Ishikawa (cell line): ENCODE measurements at regions not wholly inside any gene's neighbourhood (a gene's known extent, or its start where the extent isn't known, plus 50 kb on each side); places are given as distances from the start of the nearest gene placed in this dataset.

Experiments used
- FOXM1 ChIP-seq: IDR thresholded peaks from 2 replicates; pipeline ENCODE4 v1.6.1; 2012; ENCODE audit warnings: low read depth, borderline replicate concordance
- RAD21 ChIP-seq: IDR thresholded peaks from 2 replicates; pipeline ENCODE4 v1.6.1; 2012; ENCODE audit warnings: low read depth
- TEAD4 ChIP-seq: IDR thresholded peaks from 2 replicates; pipeline ENCODE4 v1.6.1; 2012
- ZBTB7A ChIP-seq: IDR thresholded peaks from 2 replicates; pipeline ENCODE4 v1.6.1; 2012; ENCODE audit warnings: low read depth
- TF ChIP-seq, protein P1 (sequence below): IDR thresholded peaks from 2 replicates; pipeline ENCODE4 v1.6.1; 2012; ENCODE audit warnings: low read depth, mild to moderate bottlenecking
- TF ChIP-seq, protein P2 (sequence below): IDR thresholded peaks from 2 replicates; pipeline ENCODE4 v1.6.1; 2012
- TF ChIP-seq, protein P3 (sequence below): IDR thresholded peaks from 2 replicates; pipeline ENCODE4 v1.6.1; 2012

DNA sequence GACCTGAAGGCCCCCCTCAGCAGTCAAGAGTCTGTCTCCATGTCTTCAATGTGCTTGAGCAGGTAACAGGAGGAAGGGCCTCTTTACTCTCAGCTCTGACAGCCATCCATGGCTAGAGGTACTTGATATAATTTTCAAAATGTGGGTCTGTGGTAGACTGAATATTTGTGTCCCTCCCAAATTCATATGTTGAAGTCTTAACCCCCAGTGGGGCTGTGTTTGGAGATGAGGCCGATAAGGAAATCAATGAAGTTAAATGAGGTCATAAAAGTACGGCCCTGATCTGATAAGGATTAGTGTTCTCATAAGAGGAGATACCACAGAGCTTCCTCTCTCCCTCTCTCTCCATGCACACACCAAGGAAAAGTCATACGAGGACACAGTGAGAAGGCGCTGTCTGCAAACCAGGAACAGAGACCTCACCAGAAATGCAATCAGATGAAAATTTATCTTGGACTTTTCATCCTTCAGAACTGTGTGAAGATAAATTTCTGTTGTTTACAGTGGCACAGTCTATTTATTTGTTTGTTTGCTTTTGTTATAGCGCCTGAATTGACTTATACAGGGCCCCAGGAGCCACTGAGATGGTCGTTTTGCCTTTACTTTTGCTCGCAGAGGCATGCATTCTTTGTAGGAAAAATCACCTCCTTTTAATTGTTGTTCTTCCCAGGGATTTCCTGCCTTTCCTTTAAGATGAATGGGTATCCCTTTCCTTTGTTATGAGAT lies 274.8 kb upstream of the TRIB2 start:
- TF ChIP-seq TEAD4: no peak
- TF ChIP-seq, protein P1, sequence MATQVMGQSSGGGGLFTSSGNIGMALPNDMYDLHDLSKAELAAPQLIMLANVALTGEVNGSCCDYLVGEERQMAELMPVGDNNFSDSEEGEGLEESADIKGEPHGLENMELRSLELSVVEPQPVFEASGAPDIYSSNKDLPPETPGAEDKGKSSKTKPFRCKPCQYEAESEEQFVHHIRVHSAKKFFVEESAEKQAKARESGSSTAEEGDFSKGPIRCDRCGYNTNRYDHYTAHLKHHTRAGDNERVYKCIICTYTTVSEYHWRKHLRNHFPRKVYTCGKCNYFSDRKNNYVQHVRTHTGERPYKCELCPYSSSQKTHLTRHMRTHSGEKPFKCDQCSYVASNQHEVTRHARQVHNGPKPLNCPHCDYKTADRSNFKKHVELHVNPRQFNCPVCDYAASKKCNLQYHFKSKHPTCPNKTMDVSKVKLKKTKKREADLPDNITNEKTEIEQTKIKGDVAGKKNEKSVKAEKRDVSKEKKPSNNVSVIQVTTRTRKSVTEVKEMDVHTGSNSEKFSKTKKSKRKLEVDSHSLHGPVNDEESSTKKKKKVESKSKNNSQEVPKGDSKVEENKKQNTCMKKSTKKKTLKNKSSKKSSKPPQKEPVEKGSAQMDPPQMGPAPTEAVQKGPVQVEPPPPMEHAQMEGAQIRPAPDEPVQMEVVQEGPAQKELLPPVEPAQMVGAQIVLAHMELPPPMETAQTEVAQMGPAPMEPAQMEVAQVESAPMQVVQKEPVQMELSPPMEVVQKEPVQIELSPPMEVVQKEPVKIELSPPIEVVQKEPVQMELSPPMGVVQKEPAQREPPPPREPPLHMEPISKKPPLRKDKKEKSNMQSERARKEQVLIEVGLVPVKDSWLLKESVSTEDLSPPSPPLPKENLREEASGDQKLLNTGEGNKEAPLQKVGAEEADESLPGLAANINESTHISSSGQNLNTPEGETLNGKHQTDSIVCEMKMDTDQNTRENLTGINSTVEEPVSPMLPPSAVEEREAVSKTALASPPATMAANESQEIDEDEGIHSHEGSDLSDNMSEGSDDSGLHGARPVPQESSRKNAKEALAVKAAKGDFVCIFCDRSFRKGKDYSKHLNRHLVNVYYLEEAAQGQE: no peak
- no peak for TF ChIP-seq ZBTB7A
- TF ChIP-seq FOXM1: no peak
- TF ChIP-seq, protein P2, sequence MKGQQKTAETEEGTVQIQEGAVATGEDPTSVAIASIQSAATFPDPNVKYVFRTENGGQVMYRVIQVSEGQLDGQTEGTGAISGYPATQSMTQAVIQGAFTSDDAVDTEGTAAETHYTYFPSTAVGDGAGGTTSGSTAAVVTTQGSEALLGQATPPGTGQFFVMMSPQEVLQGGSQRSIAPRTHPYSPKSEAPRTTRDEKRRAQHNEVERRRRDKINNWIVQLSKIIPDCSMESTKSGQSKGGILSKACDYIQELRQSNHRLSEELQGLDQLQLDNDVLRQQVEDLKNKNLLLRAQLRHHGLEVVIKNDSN: no peak
- no peak for TF ChIP-seq RAD21
- TF ChIP-seq, protein P3, sequence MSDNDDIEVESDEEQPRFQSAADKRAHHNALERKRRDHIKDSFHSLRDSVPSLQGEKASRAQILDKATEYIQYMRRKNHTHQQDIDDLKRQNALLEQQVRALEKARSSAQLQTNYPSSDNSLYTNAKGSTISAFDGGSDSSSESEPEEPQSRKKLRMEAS: no peak
